ENCODE measurements at regions not wholly inside any gene's neighbourhood (a gene's known extent, or its start where the extent isn't known, plus 50 kb on each side); places are given as distances from the start of the nearest gene placed in this dataset.

- ATAC-seq (no peak), DNase-seq (ENCODE audit: low read depth, low spot score) (no peak)
- no peaks in the 10 kb centered on the region for H4K20me1 ChIP-seq (ENCODE audit: insufficient read depth)
- no peaks in the 10 kb centered on the region for H3K79me2 ChIP-seq (ENCODE audit: insufficient read depth, low read length)
- no peak overlapping the region for H3K27ac ChIP-seq (ENCODE audit: low read depth, low read length)
- no peak overlapping the region for H3K4me3 ChIP-seq (replicated peaks in 1 of 2; ENCODE audit: low read depth in 1 of 2, low read length in 2 of 2)
- no peaks in the 10 kb centered on the region for H3K4me1 ChIP-seq (ENCODE audit: control insufficient read depth in 1 of 2, insufficient read depth in 2 of 2, low read length in 2 of 2)
- no peak overlapping the region for H3K4me2 ChIP-seq (ENCODE audit: low read length)
- CTCF ChIA-PET = no interaction called here
- H3K36me3 ChIP-seq (ENCODE audit: control insufficient read depth in 1 of 2, insufficient read depth in 2 of 2, low read length in 2 of 2) = no peaks in the 10 kb centered on the region
- RAD21 ChIA-PET (ENCODE audit: low non-redundant PET in 1 of 2, low total read pairs in 2 of 2, uncharacterized antibody in 2 of 2, unreplicated experiment in 2 of 2) = no interaction called here
- intact Hi-C loops (cut with micrococcal nuclease) = no loop called here
- no TSS peak for BruUV-seq (replicated peaks)
- no peaks in the 10 kb centered on the region for H3K9me3 ChIP-seq (ENCODE audit: control insufficient read depth in 1 of 2, insufficient read depth in 1 of 2, low read depth in 1 of 2, low read length in 2 of 2)
- peaks cover 56% of the 10 kb centered on the region for H3K27me3 ChIP-seq (ENCODE audit: insufficient read depth, low read length)
- no peak for TF ChIP-seq YY1 (IDR thresholded peaks at IDR 0.05; ENCODE audit: extremely low read depth, insufficient replicate concordance, low read depth, low read length)
- no peak for TF ChIP-seq ZNF274 (IDR thresholded peaks at IDR 0.05; ENCODE audit: low read depth, low read length)
- no peak for TF ChIP-seq CTCF (IDR thresholded peaks at IDR 0.05 in 2 of 3, conservative IDR thresholded peaks at IDR 0.05 in 1 of 3; ENCODE audit: borderline replicate concordance in 1 of 3, insufficient read depth in 1 of 3, low read depth in 2 of 3, low read length in 2 of 3)
- POLR2A ChIA-PET = no interaction called here
- no peak overlapping the region for H3K9ac ChIP-seq (ENCODE audit: low read length)
- H3K9me2 ChIP-seq (ENCODE audit: insufficient read depth) = no peaks in the 10 kb centered on the region
- no peak overlapping the region for H2AFZ ChIP-seq (ENCODE audit: low read depth, low read length, poor library complexity, severe bottlenecking)
Observed at GRCh38 chr11:134625151-134625550, 213.1 kb upstream of the B3GAT1 start.

DNA sequence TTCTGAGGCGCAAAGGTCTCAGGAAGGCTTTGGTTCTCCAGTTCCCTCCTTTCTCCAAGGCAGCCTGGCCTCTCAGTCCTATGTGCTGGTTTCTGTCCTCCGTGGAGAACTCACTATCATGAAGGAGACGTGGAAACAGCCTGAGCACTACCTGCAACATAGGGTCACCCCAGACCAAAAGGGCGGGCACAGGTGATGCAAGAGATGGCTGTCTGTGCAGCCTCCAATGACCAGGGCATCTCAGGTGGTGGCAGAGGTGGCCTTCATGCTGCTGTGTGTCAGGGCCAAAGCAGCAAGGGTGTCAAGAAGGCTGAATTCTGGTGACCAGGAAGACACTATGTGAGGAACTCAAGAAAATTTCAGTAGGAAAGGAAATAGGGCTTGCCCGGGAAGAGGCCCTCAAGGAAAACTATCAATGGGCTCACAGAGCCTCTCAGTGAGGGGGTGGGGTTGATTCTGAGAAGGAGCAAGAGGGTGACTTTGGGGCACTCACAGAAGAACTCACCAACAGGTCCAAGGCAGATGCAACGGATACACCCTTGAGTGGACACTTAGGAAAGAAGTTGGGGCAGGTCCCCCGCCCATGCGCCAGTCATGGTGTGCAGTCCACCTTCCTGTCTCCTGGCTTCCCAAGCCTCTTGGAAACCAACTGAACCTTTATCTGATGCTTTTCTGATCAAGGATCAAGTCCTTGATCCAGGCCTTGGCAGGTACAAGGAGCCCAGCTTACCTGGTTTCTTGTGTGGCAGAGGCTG, 212.3 kb upstream of the B3GAT1 start:
- ChIA-PET CTCF (no interaction called here), RAD21 (ENCODE audit: low non-redundant PET in 1 of 2, low total read pairs in 2 of 2, uncharacterized antibody in 2 of 2, unreplicated experiment in 2 of 2) (no interaction called here), POLR2A (no interaction called here)
- DNase-seq (ENCODE audit: low read depth, low spot score) (no peak), ATAC-seq (no peak)
- intact Hi-C loops (cut with micrococcal nuclease) = no loop called here
- H3K36me3 ChIP-seq (ENCODE audit: control insufficient read depth in 1 of 2, insufficient read depth in 2 of 2, low read length in 2 of 2) = no peaks in the 10 kb centered on the region
- no peaks in the 10 kb centered on the region for H4K20me1 ChIP-seq (ENCODE audit: insufficient read depth)
- no peak overlapping the region for H3K4me3 ChIP-seq (replicated peaks in 1 of 2; ENCODE audit: low read depth in 1 of 2, low read length in 2 of 2)
- H3K9me2 ChIP-seq (ENCODE audit: insufficient read depth) = no peaks in the 10 kb centered on the region
- H3K79me2 ChIP-seq (ENCODE audit: insufficient read depth, low read length) = no peaks in the 10 kb centered on the region
- no peaks in the 10 kb centered on the region for H3K4me1 ChIP-seq (ENCODE audit: control insufficient read depth in 1 of 2, insufficient read depth in 2 of 2, low read length in 2 of 2)
- no peak for TF ChIP-seq YY1 (IDR thresholded peaks at IDR 0.05; ENCODE audit: extremely low read depth, insufficient replicate concordance, low read depth, low read length)
- TF ChIP-seq EZH2phosphoT487 (IDR thresholded peaks at IDR 0.05; ENCODE audit: borderline replicate concordance) = no peak
- no peak for TF ChIP-seq ZFX (IDR thresholded peaks at IDR 0.05)
- TF ChIP-seq ZNF274 (IDR thresholded peaks at IDR 0.05; ENCODE audit: low read depth, low read length) = no peak
- no peak for TF ChIP-seq JUND (IDR thresholded peaks at IDR 0.05)
- TF ChIP-seq, protein P1, sequence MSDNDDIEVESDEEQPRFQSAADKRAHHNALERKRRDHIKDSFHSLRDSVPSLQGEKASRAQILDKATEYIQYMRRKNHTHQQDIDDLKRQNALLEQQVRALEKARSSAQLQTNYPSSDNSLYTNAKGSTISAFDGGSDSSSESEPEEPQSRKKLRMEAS (IDR thresholded peaks at IDR 0.05) = no peak
- no peak overlapping the region for H3K27ac ChIP-seq (ENCODE audit: low read depth, low read length)
- no peaks in the 10 kb centered on the region for H3K9me3 ChIP-seq (ENCODE audit: control insufficient read depth in 1 of 2, insufficient read depth in 1 of 2, low read depth in 1 of 2, low read length in 2 of 2)
- H3K27me3 ChIP-seq (ENCODE audit: insufficient read depth, low read length) = peaks cover 56% of the 10 kb centered on the region
- H3K9ac ChIP-seq (ENCODE audit: low read length) = no peak overlapping the region
- BruUV-seq (replicated peaks) = no TSS peak
- H2AFZ ChIP-seq (ENCODE audit: low read depth, low read length, poor library complexity, severe bottlenecking) = no peak overlapping the region
- no peak overlapping the region for H3K4me2 ChIP-seq (ENCODE audit: low read length)

All from HCT116 (cell line).